Neural cell (in vitro differentiated cells): ENCODE measurements at regions not wholly inside any gene's neighbourhood (a gene's known extent, or its start where the extent isn't known, plus 50 kb on each side); places are given as distances from the start of the nearest gene placed in this dataset.

Experiments
- H2AFZ ChIP-seq: fragments of 200-600, 300-800 bp; sonication (generic), shearing (Covaris generic); 2 replicates; pipeline ENCODE4 v1.6.0; 2014; ENCODE audit warnings: low read depth, mild to moderate bottlenecking, antibody characterized with exemption, low read length, moderate library complexity
- H3F3A ChIP-seq: fragments of 200-600 bp; shearing (Covaris generic); 2 replicates; pipeline ENCODE4 v1.6.1; 2016; ENCODE audit warnings: mild to moderate bottlenecking, moderate library complexity, mixed read lengths, antibody characterized with exemption, low read length; ENCODE audit not compliant: insufficient read depth, poor library complexity, severe bottlenecking
- H3K27ac ChIP-seq: fragments of 200-600, 300-800 bp; sonication (generic), shearing (Covaris generic); 2 replicates; pipeline ENCODE4 v1.5.1; 2014; ENCODE audit warnings: mild to moderate bottlenecking, low read length, moderate library complexity
- H3K27me3 ChIP-seq: fragments of 300-800, 200-600 bp; sonication (generic), shearing (Covaris generic); 2 replicates; pipeline ENCODE4 v1.6.0; 2014; ENCODE audit warnings: mild to moderate bottlenecking, low read depth, low read length, moderate library complexity; ENCODE audit not compliant: insufficient read depth
- H3K36me3 ChIP-seq: fragments of 300-800, 200-600 bp; sonication (generic), shearing (Covaris generic); 2 replicates; pipeline ENCODE4 v1.5.1; 2014; ENCODE audit warnings: mild to moderate bottlenecking, antibody characterized with exemption, low read length, moderate library complexity; ENCODE audit not compliant: insufficient read depth
- H3K4me2 ChIP-seq: fragments of 300-800, 200-600 bp; sonication (generic), shearing (Covaris generic); 2 replicates; pipeline ENCODE4 v1.6.0; 2014; ENCODE audit warnings: mild to moderate bottlenecking, low read length
- H3K4me3 ChIP-seq: fragments of 300-800, 200-600 bp; sonication (generic), shearing (Covaris generic); 2 replicates; pipeline ENCODE4 v1.5.1; 2014; ENCODE audit warnings: mild to moderate bottlenecking, low read length, moderate library complexity
- H3K79me2 ChIP-seq: fragments of 200-600 bp; shearing (Covaris generic); replicated peaks from 2 replicates; pipeline ENCODE4 v1.6.0; 2014; ENCODE audit warnings: mild to moderate bottlenecking, low read length, moderate library complexity; ENCODE audit not compliant: insufficient read depth
- H3K9ac ChIP-seq: fragments of 300-800, 200-600 bp; sonication (generic), shearing (Covaris generic); 2 replicates; pipeline ENCODE4 v1.6.1; 2016; ENCODE audit warnings: mild to moderate bottlenecking, low read length, mixed read lengths
- H3K9me2 ChIP-seq: fragments of 200-600 bp; shearing (Covaris generic); 2 replicates; pipeline ENCODE4 v1.6.1; 2016; ENCODE audit warnings: mild to moderate bottlenecking, low read length, mixed read lengths; ENCODE audit not compliant: insufficient read depth
- H3K9me3 ChIP-seq: fragments of 200-600, 300-800 bp; sonication (generic), shearing (Covaris generic); 2 replicates; pipeline ENCODE4 v1.6.1; 2016; ENCODE audit warnings: mild to moderate bottlenecking, mixed run types, low read length, moderate library complexity, mixed read lengths
- H4K20me1 ChIP-seq: fragments of 200-600 bp; shearing (Covaris generic); 2 replicates; pipeline ENCODE4 v1.6.1; 2016; ENCODE audit warnings: mild to moderate bottlenecking, mixed run types; ENCODE audit not compliant: insufficient read depth
- EP300 ChIP-seq: fragments of 450-650 bp; conservative IDR thresholded peaks from 2 replicates; pipeline ENCODE4 v1.6.1; 2014; ENCODE audit warnings: antibody characterized with exemption, mild to moderate bottlenecking, moderate library complexity; ENCODE audit not compliant: poor library complexity, severe bottlenecking
- EZH2 ChIP-seq: fragments of 200-600, 300-800 bp; shearing (Covaris generic), sonication (generic); IDR thresholded peaks from 2 replicates; pipeline ENCODE4 v1.6.1; 2014; ENCODE audit warnings: antibody characterized with exemption, low read length, borderline replicate concordance, mild to moderate bottlenecking; ENCODE audit not compliant: insufficient read depth, poor library complexity, severe bottlenecking
- MXI1 ChIP-seq: fragments of 450-650 bp; conservative IDR thresholded peaks from 2 replicates; pipeline ENCODE4 v1.6.1; 2014; ENCODE audit warnings: antibody characterized with exemption, mild to moderate bottlenecking; ENCODE audit not compliant: poor library complexity, severe bottlenecking
- POLR2AphosphoS5 ChIP-seq: IDR thresholded peaks from 2 replicates; pipeline ENCODE4 v1.6.1; 2012
- RAD21 ChIP-seq: fragments of 450-650 bp; conservative IDR thresholded peaks from 2 replicates; pipeline ENCODE4 v1.6.1; 2014; ENCODE audit warnings: antibody characterized with exemption, mild to moderate bottlenecking, moderate library complexity
- SMC3 ChIP-seq: fragments of 450-650 bp; conservative IDR thresholded peaks from 2 replicates; pipeline ENCODE4 v1.6.1; 2014; ENCODE audit warnings: antibody characterized with exemption, mild to moderate bottlenecking, moderate library complexity; ENCODE audit not compliant: poor library complexity
- TAF1 ChIP-seq: IDR thresholded peaks from 2 replicates; pipeline ENCODE4 v1.6.1; 2012; ENCODE audit warnings: low read depth
- TF ChIP-seq, protein P1 (sequence below): IDR thresholded peaks from 2 replicates; pipeline ENCODE4 v1.6.1; 2012; ENCODE audit warnings: borderline replicate concordance
- TF ChIP-seq, protein P2 (sequence below): fragments of 450-650 bp; IDR thresholded peaks from 2 replicates; pipeline ENCODE4 v1.5.1; 2014; ENCODE audit warnings: antibody characterized with exemption, mild to moderate bottlenecking, moderate library complexity; ENCODE audit not compliant: poor library complexity, severe bottlenecking

DNA sequence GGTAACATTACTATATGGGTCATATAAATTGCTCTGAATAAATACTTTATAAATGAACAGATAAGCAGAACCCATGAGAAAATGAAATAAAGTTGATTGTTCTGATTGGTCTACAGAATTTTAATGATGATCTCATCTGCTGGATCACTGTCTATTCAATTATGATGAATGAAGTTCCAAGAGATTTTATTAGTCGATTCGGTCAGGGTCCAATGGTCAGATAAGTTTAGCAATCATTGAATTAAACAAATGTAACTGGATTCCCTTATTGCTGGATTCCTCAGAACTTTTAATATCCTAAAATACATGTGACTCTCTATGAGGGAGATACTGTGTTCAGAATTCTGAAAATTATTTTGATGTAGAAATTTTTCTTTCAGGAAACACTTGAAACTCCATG lies 715.2 kb downstream of the EPM2A start:
- peak overlapping the region; percentile 78 for H3K27ac ChIP-seq
- H3K79me2 ChIP-seq, result no peaks in the 10 kb centered on the region
- TF ChIP-seq, protein P1, sequence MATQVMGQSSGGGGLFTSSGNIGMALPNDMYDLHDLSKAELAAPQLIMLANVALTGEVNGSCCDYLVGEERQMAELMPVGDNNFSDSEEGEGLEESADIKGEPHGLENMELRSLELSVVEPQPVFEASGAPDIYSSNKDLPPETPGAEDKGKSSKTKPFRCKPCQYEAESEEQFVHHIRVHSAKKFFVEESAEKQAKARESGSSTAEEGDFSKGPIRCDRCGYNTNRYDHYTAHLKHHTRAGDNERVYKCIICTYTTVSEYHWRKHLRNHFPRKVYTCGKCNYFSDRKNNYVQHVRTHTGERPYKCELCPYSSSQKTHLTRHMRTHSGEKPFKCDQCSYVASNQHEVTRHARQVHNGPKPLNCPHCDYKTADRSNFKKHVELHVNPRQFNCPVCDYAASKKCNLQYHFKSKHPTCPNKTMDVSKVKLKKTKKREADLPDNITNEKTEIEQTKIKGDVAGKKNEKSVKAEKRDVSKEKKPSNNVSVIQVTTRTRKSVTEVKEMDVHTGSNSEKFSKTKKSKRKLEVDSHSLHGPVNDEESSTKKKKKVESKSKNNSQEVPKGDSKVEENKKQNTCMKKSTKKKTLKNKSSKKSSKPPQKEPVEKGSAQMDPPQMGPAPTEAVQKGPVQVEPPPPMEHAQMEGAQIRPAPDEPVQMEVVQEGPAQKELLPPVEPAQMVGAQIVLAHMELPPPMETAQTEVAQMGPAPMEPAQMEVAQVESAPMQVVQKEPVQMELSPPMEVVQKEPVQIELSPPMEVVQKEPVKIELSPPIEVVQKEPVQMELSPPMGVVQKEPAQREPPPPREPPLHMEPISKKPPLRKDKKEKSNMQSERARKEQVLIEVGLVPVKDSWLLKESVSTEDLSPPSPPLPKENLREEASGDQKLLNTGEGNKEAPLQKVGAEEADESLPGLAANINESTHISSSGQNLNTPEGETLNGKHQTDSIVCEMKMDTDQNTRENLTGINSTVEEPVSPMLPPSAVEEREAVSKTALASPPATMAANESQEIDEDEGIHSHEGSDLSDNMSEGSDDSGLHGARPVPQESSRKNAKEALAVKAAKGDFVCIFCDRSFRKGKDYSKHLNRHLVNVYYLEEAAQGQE, result no peak
- TF ChIP-seq POLR2AphosphoS5 (no peak), RAD21 (no peak), SMC3 (no peak), TAF1 (no peak), EZH2 (no peak), MXI1 (no peak), EP300 (no peak)
- TF ChIP-seq, protein P2, sequence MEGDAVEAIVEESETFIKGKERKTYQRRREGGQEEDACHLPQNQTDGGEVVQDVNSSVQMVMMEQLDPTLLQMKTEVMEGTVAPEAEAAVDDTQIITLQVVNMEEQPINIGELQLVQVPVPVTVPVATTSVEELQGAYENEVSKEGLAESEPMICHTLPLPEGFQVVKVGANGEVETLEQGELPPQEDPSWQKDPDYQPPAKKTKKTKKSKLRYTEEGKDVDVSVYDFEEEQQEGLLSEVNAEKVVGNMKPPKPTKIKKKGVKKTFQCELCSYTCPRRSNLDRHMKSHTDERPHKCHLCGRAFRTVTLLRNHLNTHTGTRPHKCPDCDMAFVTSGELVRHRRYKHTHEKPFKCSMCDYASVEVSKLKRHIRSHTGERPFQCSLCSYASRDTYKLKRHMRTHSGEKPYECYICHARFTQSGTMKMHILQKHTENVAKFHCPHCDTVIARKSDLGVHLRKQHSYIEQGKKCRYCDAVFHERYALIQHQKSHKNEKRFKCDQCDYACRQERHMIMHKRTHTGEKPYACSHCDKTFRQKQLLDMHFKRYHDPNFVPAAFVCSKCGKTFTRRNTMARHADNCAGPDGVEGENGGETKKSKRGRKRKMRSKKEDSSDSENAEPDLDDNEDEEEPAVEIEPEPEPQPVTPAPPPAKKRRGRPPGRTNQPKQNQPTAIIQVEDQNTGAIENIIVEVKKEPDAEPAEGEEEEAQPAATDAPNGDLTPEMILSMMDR, result no peak
- no peak overlapping the region for H3K9ac ChIP-seq
- H4K20me1 ChIP-seq, result no peaks in the 10 kb centered on the region
- H3K9me2 ChIP-seq, result no peaks in the 10 kb centered on the region
- peaks cover 5% of the 10 kb centered on the region for H3F3A ChIP-seq
- no peaks in the 10 kb centered on the region for H3K9me3 ChIP-seq
- H3K27me3 ChIP-seq, result no peaks in the 10 kb centered on the region
- H3K4me2 ChIP-seq, result no peak overlapping the region
- H2AFZ ChIP-seq, result no peak overlapping the region
- no peak overlapping the region for H3K4me3 ChIP-seq
- no peaks in the 10 kb centered on the region for H3K36me3 ChIP-seq

- Histone ChIP-seq H4K20me1 (no peaks in the 10 kb centered on the region), H3K9me3 (no peaks in the 10 kb centered on the region), H3K27ac (peak overlapping the region; percentile 78), H3F3A (peaks cover 5% of the 10 kb centered on the region), H3K9ac (no peak overlapping the region), H3K79me2 (no peaks in the 10 kb centered on the region), H3K4me2 (no peak overlapping the region), H3K36me3 (no peaks in the 10 kb centered on the region), H3K4me3 (no peak overlapping the region), H2AFZ (no peak overlapping the region), H3K9me2 (no peaks in the 10 kb centered on the region), H3K27me3 (no peaks in the 10 kb centered on the region)
- TF ChIP-seq MXI1 (no peak), EZH2 (no peak), RAD21 (no peak), EP300 (no peak), SMC3 (no peak), POLR2AphosphoS5 (no peak), TAF1 (no peak)
- TF ChIP-seq, protein P1, result no peak
- TF ChIP-seq, protein P2, result no peak
These were observed 714.8 kb downstream of the EPM2A start for GRCh38 chr6:145020543-145020942.
